ENCODE measurements at regions not wholly inside any gene's neighbourhood (a gene's known extent, or its start where the extent isn't known, plus 50 kb on each side); places are given as distances from the start of the nearest gene placed in this dataset.

GRCh38 chr5:148711961-148712360 is 57.6 kb upstream of the HTR4 start:
- Histone ChIP-seq H2BK20ac (ENCODE audit: low read depth, low read length) (no peak overlapping the region), H2AK9ac (replicated peaks; ENCODE audit: low read depth, low read length, poor library complexity) (no peak overlapping the region), H2AFZ (replicated peaks; ENCODE audit: low read length, poor library complexity) (no peak overlapping the region), H2BK15ac (ENCODE audit: low read depth, low read length) (no peak overlapping the region), H3K36me3 (ENCODE audit: control insufficient read depth, insufficient read depth, low read length) (no peaks in the 10 kb centered on the region), H4K91ac (ENCODE audit: insufficient read depth, low read depth, low read length) (no peak overlapping the region), H4K5ac (ENCODE audit: low read depth, low read length) (no peak overlapping the region), H4K20me1 (ENCODE audit: insufficient read depth, low read length) (no peaks in the 10 kb centered on the region), H3K14ac (replicated peaks; ENCODE audit: low read depth, low read length) (no peak overlapping the region), H3K9me1 (ENCODE audit: insufficient read depth, low read length) (no peaks in the 10 kb centered on the region), H3K23ac (ENCODE audit: low read depth, low read length) (no peak overlapping the region), H2BK5ac (ENCODE audit: low read depth, low read length, poor library complexity, severe bottlenecking) (no peak overlapping the region), H3K9ac (ENCODE audit: low read depth, low read length) (no peak overlapping the region), H3K4ac (ENCODE audit: low read depth, low read length) (no peak overlapping the region), H3K4me1 (ENCODE audit: control insufficient read depth, insufficient read depth, low read length) (no peaks in the 10 kb centered on the region), H4K8ac (ENCODE audit: low read depth in 2 of 2, low read length in 2 of 2) (no peak overlapping the region), H3K4me3 (ENCODE audit: insufficient read depth, low read depth, low read length) (no peak overlapping the region), H3K27ac (ENCODE audit: insufficient read depth, low read length) (no peak overlapping the region), H3K9me3 (ENCODE audit: control insufficient read depth, insufficient read depth, low read length) (no peaks in the 10 kb centered on the region), H2AK5ac (ENCODE audit: low read depth, low read length) (no peak overlapping the region), H3K56ac (ENCODE audit: extremely low read depth, insufficient read depth, low read length) (no peak overlapping the region), H2BK120ac (ENCODE audit: low read depth, low read length) (no peak overlapping the region), H3K27me3 (ENCODE audit: control insufficient read depth, insufficient read depth, low read length) (0 out of 2 replicates have a peak, but pooled peaks cover 2% of the 10 kb centered on the region), H3K4me2 (ENCODE audit: low read depth, low read length) (no peak overlapping the region), H3K18ac (ENCODE audit: low read depth, low read length) (no peak overlapping the region), H3K79me1 (ENCODE audit: low read depth in 1 of 2, low read length in 2 of 2) (no peaks in the 10 kb centered on the region)
- ChIA-PET CTCF (interaction anchor here (1.2 kb wide), 1 partner anchor 19 kb away, joined by 4 read pairs; no protein-coding TSS in a partner anchor), POLR2A (ENCODE audit: unreplicated experiment) (no interaction called here)
- TF ChIP-seq MXI1 (IDR thresholded peaks at IDR 0.05; ENCODE audit: borderline replicate concordance, low read depth, low read length) = no peak
- no peak for TF ChIP-seq CHD1 (IDR thresholded peaks at IDR 0.05; ENCODE audit: low read depth, low read length)
- TF ChIP-seq RCOR1 (IDR thresholded peaks at IDR 0.05; ENCODE audit: insufficient replicate concordance, low read length) = no peak
- TF ChIP-seq BHLHE40 (IDR thresholded peaks at IDR 0.05; ENCODE audit: low read depth, low read length) = no peak
- TF ChIP-seq RAD21 (IDR thresholded peaks at IDR 0.05; ENCODE audit: low read length) = no peak
- TF ChIP-seq RFX5 (IDR thresholded peaks at IDR 0.05; ENCODE audit: low read depth, low read length) = no peak
- no peak for TF ChIP-seq MAFK (IDR thresholded peaks at IDR 0.05; ENCODE audit: low read depth, low read length)
- no peak for TF ChIP-seq FOS (IDR thresholded peaks at IDR 0.05; ENCODE audit: low read depth, low read length)
- TF ChIP-seq, protein P1, sequence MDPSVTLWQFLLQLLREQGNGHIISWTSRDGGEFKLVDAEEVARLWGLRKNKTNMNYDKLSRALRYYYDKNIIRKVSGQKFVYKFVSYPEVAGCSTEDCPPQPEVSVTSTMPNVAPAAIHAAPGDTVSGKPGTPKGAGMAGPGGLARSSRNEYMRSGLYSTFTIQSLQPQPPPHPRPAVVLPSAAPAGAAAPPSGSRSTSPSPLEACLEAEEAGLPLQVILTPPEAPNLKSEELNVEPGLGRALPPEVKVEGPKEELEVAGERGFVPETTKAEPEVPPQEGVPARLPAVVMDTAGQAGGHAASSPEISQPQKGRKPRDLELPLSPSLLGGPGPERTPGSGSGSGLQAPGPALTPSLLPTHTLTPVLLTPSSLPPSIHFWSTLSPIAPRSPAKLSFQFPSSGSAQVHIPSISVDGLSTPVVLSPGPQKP (IDR thresholded peaks at IDR 0.05; ENCODE audit: borderline replicate concordance, low read depth, low read length) = no peak
- dilution Hi-C loops (cut with HindIII; ENCODE audit: low sequenced_read_pairs, unreplicated experiment) (no loop called here), intact Hi-C loops (cut with micrococcal nuclease) (no loop called here), in situ Hi-C loops (cut with MboI; ENCODE audit: low sequenced_read_pairs) (no loop called here)
- DNase-seq = no peak
- no TSS peak for BruUV-seq (replicated peaks)
- WGBS, 2 experiments (ENCODE audit: extremely low coverage in 2 of 2, insufficient read length in 1 of 2) = no CpG with 5 or more reads among the region's 3 CpGs
- ATAC-seq (ENCODE audit: low read depth) = no peak
